ENCODE measurements at regions not wholly inside any gene's neighbourhood (a gene's known extent, or its start where the extent isn't known, plus 50 kb on each side); places are given as distances from the start of the nearest gene placed in this dataset.

GRCh38 chr12:116672842-116673516 is 64.9 kb downstream of the SPRING1 start:
- ChIA-PET POLR2A (ENCODE audit: unreplicated experiment) (no interaction called here), CTCF (interaction anchor here (0.6 to 0.8 kb wide), 3 partner anchors 11 to 420 kb away, joined by 3 to 9 read pairs (median 3); no protein-coding TSS in a partner anchor)
- Histone ChIP-seq H2AFZ (no peak overlapping the region), H3F3A (ENCODE audit: insufficient read depth, low read depth) (no peaks in the 10 kb centered on the region), H3K27ac (no peak overlapping the region), H3K36me3 (ENCODE audit: low read depth) (no peaks in the 10 kb centered on the region), H3K9me2 (ENCODE audit: insufficient read depth) (no peaks in the 10 kb centered on the region), H3K27me3 (ENCODE audit: insufficient read depth, low read depth) (no peaks in the 10 kb centered on the region), H3K4me3 (no peak overlapping the region), H3K4me1 (replicated peaks; ENCODE audit: insufficient read depth) (no peaks in the 10 kb centered on the region), H4K20me1 (ENCODE audit: insufficient read depth) (no peaks in the 10 kb centered on the region), H3K9me3 (ENCODE audit: insufficient read depth, low read depth) (no peaks in the 10 kb centered on the region), H3K79me2 (ENCODE audit: low read depth) (no peaks in the 10 kb centered on the region), H3K4me2 (no peak overlapping the region)
- no TSS peak for BruUV-seq (replicated peaks)
- no peak for TF ChIP-seq EZH2 (IDR thresholded peaks at IDR 0.05; ENCODE audit: low read depth)
- TF ChIP-seq CTCF (conservative IDR thresholded peaks at IDR 0.05): no peak
- intact Hi-C loops (cut with micrococcal nuclease; ENCODE audit: unreplicated experiment): no loop called here
- DNase-seq: no peak

GRCh38 chr12:116672010-116672409 is 65.9 kb downstream of the SPRING1 start:
- ChIA-PET POLR2A (ENCODE audit: unreplicated experiment) (no interaction called here), CTCF (interaction anchor here (0.7 kb wide), 2 partner anchors 160 to 238 kb away, joined by 3 to 5 read pairs; no protein-coding TSS in a partner anchor)
- Histone ChIP-seq H3K9me3 (ENCODE audit: insufficient read depth, low read depth) (no peaks in the 10 kb centered on the region), H3K27ac (no peak overlapping the region), H3F3A (ENCODE audit: insufficient read depth, low read depth) (no peaks in the 10 kb centered on the region), H4K20me1 (ENCODE audit: insufficient read depth) (no peaks in the 10 kb centered on the region), H3K4me3 (no peak overlapping the region), H3K9me2 (ENCODE audit: insufficient read depth) (no peaks in the 10 kb centered on the region), H3K36me3 (ENCODE audit: low read depth) (no peaks in the 10 kb centered on the region), H3K4me2 (no peak overlapping the region), H3K4me1 (replicated peaks; ENCODE audit: insufficient read depth) (no peaks in the 10 kb centered on the region), H3K27me3 (ENCODE audit: insufficient read depth, low read depth) (no peaks in the 10 kb centered on the region), H2AFZ (no peak overlapping the region), H3K79me2 (ENCODE audit: low read depth) (no peaks in the 10 kb centered on the region)
- intact Hi-C loops (cut with micrococcal nuclease; ENCODE audit: unreplicated experiment): no loop called here
- no peak for DNase-seq
- no TSS peak for BruUV-seq (replicated peaks)
- no peak for TF ChIP-seq EZH2 (IDR thresholded peaks at IDR 0.05; ENCODE audit: low read depth)
- TF ChIP-seq CTCF (conservative IDR thresholded peaks at IDR 0.05): no peak

- Histone ChIP-seq H3K4me3 (no peak overlapping the region), H3K9me3 (ENCODE audit: insufficient read depth, low read depth) (no peaks in the 10 kb centered on the region), H3K79me2 (ENCODE audit: low read depth) (no peaks in the 10 kb centered on the region), H3K27ac (no peak overlapping the region), H4K20me1 (ENCODE audit: insufficient read depth) (no peaks in the 10 kb centered on the region), H3K4me2 (no peak overlapping the region), H3K9me2 (ENCODE audit: insufficient read depth) (no peaks in the 10 kb centered on the region), H3K27me3 (ENCODE audit: insufficient read depth, low read depth) (no peaks in the 10 kb centered on the region), H2AFZ (no peak overlapping the region), H3K36me3 (ENCODE audit: low read depth) (no peaks in the 10 kb centered on the region), H3K4me1 (replicated peaks; ENCODE audit: insufficient read depth) (no peaks in the 10 kb centered on the region), H3F3A (ENCODE audit: insufficient read depth, low read depth) (no peaks in the 10 kb centered on the region)
- ChIA-PET CTCF (no interaction called here), POLR2A (ENCODE audit: unreplicated experiment) (no interaction called here)
- BruUV-seq (replicated peaks): no TSS peak
- no peak for DNase-seq
- intact Hi-C loops (cut with micrococcal nuclease; ENCODE audit: unreplicated experiment): no loop called here
- no peak for TF ChIP-seq EZH2 (IDR thresholded peaks at IDR 0.05; ENCODE audit: low read depth)
- TF ChIP-seq CTCF (conservative IDR thresholded peaks at IDR 0.05): no peak
These were observed 67.0 kb downstream of the SPRING1 start for GRCh38 chr12:116670859-116671258.
